SU-DHL-6 (cell line): ENCODE measurements at regions not wholly inside any gene's neighbourhood (a gene's known extent, or its start where the extent isn't known, plus 50 kb on each side); places are given as distances from the start of the nearest gene placed in this dataset.
"Not testable (repeated sequence)": the region's sequence is repeated elsewhere in the genome, so short reads cannot be mapped to it uniquely, and the experiment has no call there.

Source experiments
- H2AFZ ChIP-seq: fragments of 200-600 bp; sonication (generic); 2 replicates; pipeline ENCODE4 v1.6.1; 2014; ENCODE audit warnings: low read depth, mild to moderate bottlenecking, moderate library complexity, mixed read lengths, antibody characterized with exemption, low read length; ENCODE audit not compliant: severe bottlenecking
- H3F3A ChIP-seq: fragments of 200-600 bp; shearing (Covaris generic); 2 replicates; pipeline ENCODE4 v1.6.0; 2016; ENCODE audit warnings: antibody characterized with exemption, mild to moderate bottlenecking; ENCODE audit not compliant: insufficient read depth
- H3K27ac ChIP-seq: fragments of 200-600 bp; sonication (generic); 2 replicates; pipeline ENCODE4 v1.5.1; 2016; ENCODE audit warnings: low read depth, mild to moderate bottlenecking, low read length, moderate library complexity, mixed read lengths
- H3K27me3 ChIP-seq: fragments of 200-600 bp; sonication (generic), shearing (Covaris generic); 2 replicates; pipeline ENCODE4 v1.6.0; 2014; ENCODE audit warnings: mild to moderate bottlenecking, low read length
- H3K36me3 ChIP-seq: fragments of 200-600 bp; sonication (generic); 2 replicates; pipeline ENCODE4 v1.6.1; 2014; ENCODE audit warnings: mild to moderate bottlenecking, low read length, mixed read lengths
- H3K4me2 ChIP-seq: fragments of 300-600, 200-600 bp; shearing (Covaris generic), sonication (generic); 2 replicates; pipeline ENCODE4 v1.6.0; 2014; ENCODE audit warnings: low read length, low read depth, mild to moderate bottlenecking; ENCODE audit not compliant: poor library complexity, severe bottlenecking
- H3K4me3 ChIP-seq: fragments of 200-600 bp; sonication (generic); 2 replicates; pipeline ENCODE4 v1.5.1; 2014; ENCODE audit warnings: antibody characterized with exemption, low read length, mild to moderate bottlenecking, mixed read lengths; ENCODE audit not compliant: insufficient read depth, poor library complexity, severe bottlenecking
- H3K79me2 ChIP-seq: fragments of 200-600 bp; sonication (generic); 2 replicates; pipeline ENCODE4 v1.6.1; 2014; ENCODE audit warnings: mild to moderate bottlenecking, low read length, moderate library complexity; ENCODE audit not compliant: insufficient read depth
- H3K9ac ChIP-seq: fragments of 200-600 bp; sonication (generic); 2 replicates; pipeline ENCODE4 v1.7.0; 2014; ENCODE audit warnings: mild to moderate bottlenecking, low read length
- H3K9me2 ChIP-seq: fragments of 200-600 bp; sonication (generic); replicated peaks from 2 replicates; pipeline ENCODE4 v1.6.1; 2014; ENCODE audit warnings: low read length; ENCODE audit not compliant: insufficient read depth
- H3K9me3 ChIP-seq: fragments of 200-600 bp; sonication (generic); 2 replicates; pipeline ENCODE4 v1.6.1; 2014; ENCODE audit warnings: low read length, mixed read lengths; ENCODE audit not compliant: insufficient read depth
- H4K20me1 ChIP-seq: fragments of 200-600 bp; sonication (generic); 2 replicates; pipeline ENCODE4 v1.6.1; 2014; ENCODE audit warnings: low read depth, mild to moderate bottlenecking, antibody characterized with exemption, low read length, moderate library complexity, mixed read lengths
- CTCF ChIP-seq: fragments of 200-600 bp; sonication (generic); IDR thresholded peaks from one replicate; pipeline ENCODE4 v1.5.1; 2017; ENCODE audit warnings: antibody characterized with exemption, mild to moderate bottlenecking, low read length, moderate library complexity; ENCODE audit not compliant: insufficient read depth, poor library complexity, severe bottlenecking
- EZH2phosphoT487 ChIP-seq: fragments of 200-600 bp; sonication (generic), shearing (Covaris generic); conservative IDR thresholded peaks from 2 replicates; pipeline ENCODE4 v1.6.1; 2018; ENCODE audit warnings: mild to moderate bottlenecking, antibody characterized with exemption, low read length, moderate library complexity, mixed read lengths

DNA sequence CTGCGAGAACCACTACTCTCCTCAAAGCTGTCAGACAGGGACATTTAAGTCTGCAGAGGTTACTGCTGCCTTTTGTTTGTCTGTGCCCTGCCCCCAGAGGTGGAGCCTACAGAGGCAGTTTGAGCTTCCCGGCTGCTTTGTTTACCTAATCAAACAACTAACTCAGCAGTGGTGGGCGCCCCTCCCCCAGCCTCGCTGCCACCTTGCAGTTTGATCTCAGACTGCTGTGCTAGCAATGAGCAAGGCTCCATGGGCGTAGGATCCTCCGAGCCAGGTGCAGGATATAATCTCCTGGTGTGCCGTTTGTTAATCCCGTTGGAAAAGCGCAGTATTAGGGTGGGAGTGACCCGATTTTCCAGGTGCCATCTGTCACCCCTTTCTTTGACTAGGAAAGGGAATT, 147.7 kb upstream of the MRPS22 start:
- H4K20me1 ChIP-seq, H3F3A ChIP-seq, H3K4me3 ChIP-seq, H3K9me2 ChIP-seq, H3K9me3 ChIP-seq, H3K27me3 ChIP-seq, H3K79me2 ChIP-seq, H3K36me3 ChIP-seq, H2AFZ ChIP-seq, H3K9ac ChIP-seq, H3K4me2 ChIP-seq, H3K27ac ChIP-seq: not testable (repeated sequence)

DNA sequence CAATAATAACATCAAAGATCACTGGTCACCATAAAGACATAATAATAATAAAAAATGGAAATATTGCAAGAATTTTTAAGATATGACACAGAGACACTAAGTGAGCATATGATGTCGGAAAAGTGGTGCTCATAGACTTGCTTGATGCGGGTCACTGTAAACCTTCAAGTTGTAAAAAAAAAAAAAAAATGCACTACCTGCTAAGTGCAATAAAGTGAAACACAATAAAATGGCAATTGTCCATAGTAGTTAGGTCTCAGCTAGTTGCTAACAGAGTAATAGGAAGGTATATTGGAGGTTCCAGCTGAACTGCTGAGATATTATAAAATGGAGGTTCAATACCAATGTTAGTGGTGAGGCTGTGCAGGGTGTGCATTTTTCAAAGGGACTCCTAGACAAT, 146.6 kb upstream of the MRPS22 start:
- H3K27ac ChIP-seq, result no peak overlapping the region

DNA sequence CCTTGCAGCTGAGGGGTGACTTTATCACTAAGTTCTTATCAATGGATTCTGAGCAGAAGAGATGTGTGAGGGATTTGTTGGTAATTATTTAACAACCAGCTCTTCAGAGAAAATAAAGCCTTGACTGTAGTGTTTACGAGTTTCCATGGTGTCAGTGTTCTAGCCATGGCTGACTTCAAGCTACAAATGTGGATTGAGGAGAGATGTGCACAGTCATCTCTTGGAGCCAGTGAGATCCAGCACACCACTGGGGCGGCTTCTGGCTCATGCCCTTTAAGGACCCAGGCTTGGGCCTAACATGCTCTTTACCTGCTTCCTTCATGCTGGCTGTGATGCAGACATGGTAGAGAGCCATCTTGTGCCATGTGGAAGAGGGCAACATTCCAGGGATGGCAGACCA, 145.6 kb upstream of the MRPS22 start:
- Histone ChIP-seq H3K4me3 (no peak overlapping the region), H3K9me2 (no peaks in the 10 kb centered on the region), H3K27ac (no peak overlapping the region), H3K79me2 (no peaks in the 10 kb centered on the region), H3K9ac (no peak overlapping the region), H4K20me1 (no peaks in the 10 kb centered on the region), H3K27me3 (no peaks in the 10 kb centered on the region), H3K9me3 (no peaks in the 10 kb centered on the region), H3K36me3 (no peaks in the 10 kb centered on the region), H2AFZ (no peak overlapping the region), H3K4me2 (no peak overlapping the region), H3F3A (no peaks in the 10 kb centered on the region)
- TF ChIP-seq CTCF, result no peak

More for the DNA sequence above, 146.6 kb upstream of the MRPS22 start:
- TF ChIP-seq EZH2phosphoT487 (no peak), CTCF (no peak)
- H3F3A ChIP-seq, result no peaks in the 10 kb centered on the region
- no peaks in the 10 kb centered on the region for H3K9me2 ChIP-seq
- no peak overlapping the region for H3K9ac ChIP-seq
- no peaks in the 10 kb centered on the region for H3K79me2 ChIP-seq
- H3K9me3 ChIP-seq, result no peaks in the 10 kb centered on the region
- no peaks in the 10 kb centered on the region for H4K20me1 ChIP-seq
- no peak overlapping the region for H2AFZ ChIP-seq
- no peaks in the 10 kb centered on the region for H3K36me3 ChIP-seq
- H3K27me3 ChIP-seq, result no peaks in the 10 kb centered on the region
- no peak overlapping the region for H3K4me3 ChIP-seq
- no peak overlapping the region for H3K4me2 ChIP-seq

- H4K20me1 ChIP-seq, result no peaks in the 10 kb centered on the region
- no peaks in the 10 kb centered on the region for H3K27me3 ChIP-seq
- H3F3A ChIP-seq, result no peaks in the 10 kb centered on the region
- no peak overlapping the region for H3K4me3 ChIP-seq
- no peak for TF ChIP-seq CTCF
- H3K27ac ChIP-seq, result no peak overlapping the region
- H3K9ac ChIP-seq, result no peak overlapping the region
- H3K9me3 ChIP-seq, result no peaks in the 10 kb centered on the region
- H3K79me2 ChIP-seq, result no peaks in the 10 kb centered on the region
- no peak overlapping the region for H2AFZ ChIP-seq
- H3K4me2 ChIP-seq, result no peak overlapping the region
- no peaks in the 10 kb centered on the region for H3K36me3 ChIP-seq
- no peaks in the 10 kb centered on the region for H3K9me2 ChIP-seq
These were observed 144.9 kb upstream of the MRPS22 start for GRCh38 chr3:139198929-139199328.
